ENCODE measurements at regions not wholly inside any gene's neighbourhood (a gene's known extent, or its start where the extent isn't known, plus 50 kb on each side); places are given as distances from the start of the nearest gene placed in this dataset.

GRCh38 chrX:5122181-5122678 lies 1106.4 kb downstream of the NLGN4X start:
- no peak for DNase-seq
- TF ChIP-seq CTCF (IDR thresholded peaks at IDR 0.05; ENCODE audit: unreplicated experiment), result no peak
- no TSS peak for BruUV-seq (replicated peaks)
- no peaks in the 10 kb centered on the region for H3K4me1 Mint-ChIP-seq (ENCODE audit: low read depth, unreplicated experiment)
- no peak overlapping the region for H3K27ac Mint-ChIP-seq (ENCODE audit: unreplicated experiment)
- H3K4me3 Mint-ChIP-seq (ENCODE audit: low read depth, unreplicated experiment), result no peak overlapping the region
- no peaks in the 10 kb centered on the region for H3K36me3 Mint-ChIP-seq (ENCODE audit: insufficient read depth, unreplicated experiment)
- CTCF ChIA-PET, result no interaction called here
- intact Hi-C loops (cut with micrococcal nuclease; ENCODE audit: unreplicated experiment), result no loop called here
- no peaks in the 10 kb centered on the region for H3K27me3 Mint-ChIP-seq (ENCODE audit: unreplicated experiment)
- no peaks in the 10 kb centered on the region for H3K9me3 Mint-ChIP-seq (ENCODE audit: low read depth, unreplicated experiment)

DNA sequence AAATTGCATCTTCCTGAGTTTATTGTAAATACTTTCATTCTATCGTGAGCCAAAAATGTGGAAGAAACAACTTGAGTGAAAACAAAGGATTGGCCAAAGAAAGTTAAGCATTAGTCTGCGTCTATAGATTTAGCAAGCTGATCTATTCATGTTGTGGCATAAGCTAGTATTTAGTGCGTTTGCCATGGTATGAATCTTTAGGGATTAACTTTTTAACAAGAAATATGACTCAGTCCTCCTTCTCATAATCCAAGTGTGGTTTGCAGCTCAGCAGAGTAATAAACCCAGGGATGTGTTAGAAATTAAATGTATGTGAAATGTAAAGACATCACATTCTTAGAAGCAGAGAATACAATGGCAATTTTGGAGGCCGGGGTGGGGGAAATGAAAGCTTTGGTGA lies 1110.9 kb downstream of the NLGN4X start:
- no TSS peak for BruUV-seq (replicated peaks)
- CTCF ChIA-PET, result no interaction called here

DNA sequence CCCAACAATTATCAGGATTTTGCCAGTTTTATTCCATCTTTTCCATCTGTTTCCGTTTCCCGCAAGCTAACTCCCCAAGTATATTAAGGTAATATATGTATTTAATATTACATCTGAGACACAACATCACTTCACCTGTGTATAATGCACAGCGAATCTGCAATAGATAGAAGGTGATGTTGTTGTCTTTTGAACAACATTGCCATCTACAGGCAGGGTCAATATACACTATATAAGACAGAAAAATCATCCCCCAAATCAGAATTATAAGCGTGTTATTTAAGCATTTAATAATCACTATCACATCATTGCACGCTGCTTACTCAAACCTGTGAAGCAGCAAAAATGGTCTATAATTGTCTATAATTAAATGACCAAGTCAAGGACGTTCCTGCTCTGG lies 1115.5 kb downstream of the NLGN4X start:
- no peak for TF ChIP-seq CTCF (IDR thresholded peaks at IDR 0.05; ENCODE audit: unreplicated experiment)
- CTCF ChIA-PET, result no interaction called here
- no peaks in the 10 kb centered on the region for H3K36me3 Mint-ChIP-seq (ENCODE audit: insufficient read depth, unreplicated experiment)
- DNase-seq, result peak; percentile 1
- no peak overlapping the region for H3K27ac Mint-ChIP-seq (ENCODE audit: unreplicated experiment)
- no peaks in the 10 kb centered on the region for H3K27me3 Mint-ChIP-seq (ENCODE audit: unreplicated experiment)
- H3K4me3 Mint-ChIP-seq (ENCODE audit: low read depth, unreplicated experiment), result no peak overlapping the region
- intact Hi-C loops (cut with micrococcal nuclease; ENCODE audit: unreplicated experiment), result loop anchor here (2.0 to 10.0 kb wide), 4 partner anchors 324 to 1150 kb away; no protein-coding TSS in a partner anchor
- BruUV-seq (replicated peaks), result no TSS peak
- no peaks in the 10 kb centered on the region for H3K4me1 Mint-ChIP-seq (ENCODE audit: low read depth, unreplicated experiment)
- H3K9me3 Mint-ChIP-seq (ENCODE audit: low read depth, unreplicated experiment), result no peaks in the 10 kb centered on the region

More for the DNA sequence above, 1110.9 kb downstream of the NLGN4X start:
- no peak overlapping the region for H3K4me3 Mint-ChIP-seq (ENCODE audit: low read depth, unreplicated experiment)
- no peaks in the 10 kb centered on the region for H3K9me3 Mint-ChIP-seq (ENCODE audit: low read depth, unreplicated experiment)
- no peaks in the 10 kb centered on the region for H3K27me3 Mint-ChIP-seq (ENCODE audit: unreplicated experiment)
- no peak overlapping the region for H3K27ac Mint-ChIP-seq (ENCODE audit: unreplicated experiment)
- no peak for DNase-seq
- no peaks in the 10 kb centered on the region for H3K4me1 Mint-ChIP-seq (ENCODE audit: low read depth, unreplicated experiment)
- intact Hi-C loops (cut with micrococcal nuclease; ENCODE audit: unreplicated experiment), result loop anchor here (10.0 kb wide), 2 partner anchors 443 to 853 kb away; no protein-coding TSS in a partner anchor
- TF ChIP-seq CTCF (IDR thresholded peaks at IDR 0.05; ENCODE audit: unreplicated experiment), result no peak
- no peaks in the 10 kb centered on the region for H3K36me3 Mint-ChIP-seq (ENCODE audit: insufficient read depth, unreplicated experiment)

GRCh38 chrX:5100004-5100403 lies 1128.7 kb downstream of the NLGN4X start:
- intact Hi-C loops (cut with micrococcal nuclease; ENCODE audit: unreplicated experiment), result no loop called here
- no peaks in the 10 kb centered on the region for H3K4me1 Mint-ChIP-seq (ENCODE audit: low read depth, unreplicated experiment)
- BruUV-seq (replicated peaks), result no TSS peak
- CTCF ChIA-PET, result no interaction called here
- no peaks in the 10 kb centered on the region for H3K36me3 Mint-ChIP-seq (ENCODE audit: insufficient read depth, unreplicated experiment)
- TF ChIP-seq CTCF (IDR thresholded peaks at IDR 0.05; ENCODE audit: unreplicated experiment), result no peak
- H3K4me3 Mint-ChIP-seq (ENCODE audit: low read depth, unreplicated experiment), result no peak overlapping the region
- H3K9me3 Mint-ChIP-seq (ENCODE audit: low read depth, unreplicated experiment), result no peaks in the 10 kb centered on the region
- no peaks in the 10 kb centered on the region for H3K27me3 Mint-ChIP-seq (ENCODE audit: unreplicated experiment)
- H3K27ac Mint-ChIP-seq (ENCODE audit: unreplicated experiment), result no peak overlapping the region
- no peak for DNase-seq

Data from Calu3 (cell line).